ENCODE measurements at regions not wholly inside any gene's neighbourhood (a gene's known extent, or its start where the extent isn't known, plus 50 kb on each side); places are given as distances from the start of the nearest gene placed in this dataset.
A peak's percentile ranks its signal among the peaks of the same experiment; 100 is the strongest.
"Not testable (repeated sequence)": the region's sequence is repeated elsewhere in the genome, so short reads cannot be mapped to it uniquely, and the experiment has no call there.

DNA sequence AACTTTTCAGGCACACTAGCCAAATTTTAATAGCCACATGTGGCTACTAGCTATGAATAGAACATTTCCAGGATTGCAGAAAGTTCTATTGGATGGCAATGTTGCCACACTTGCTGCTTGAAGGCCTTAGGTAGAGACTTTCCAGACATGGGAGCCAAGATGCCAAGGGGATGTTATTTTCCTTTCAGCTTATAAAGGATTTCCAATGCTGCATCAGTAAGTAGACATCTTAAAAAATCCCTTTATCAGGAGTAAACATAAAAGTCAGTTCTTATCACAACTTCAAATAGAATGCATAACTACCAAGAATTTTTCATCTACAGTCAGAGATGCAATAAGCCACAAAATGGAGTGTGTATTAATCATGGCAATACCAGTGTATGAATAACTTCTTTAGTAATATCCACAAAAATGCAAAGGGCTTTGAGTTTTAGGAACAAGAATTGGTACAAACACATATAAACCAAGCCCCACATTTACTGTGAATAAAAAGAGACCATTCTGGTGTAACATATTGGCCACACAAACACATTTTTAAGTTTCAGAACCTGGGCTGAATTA, 457.1 kb upstream of the ADAMTS9 start:
- Mint-ChIP-seq H3K27ac (peak overlapping the region; percentile 95), H3K4me1 (peaks cover 29% of the 10 kb centered on the region), H3K4me3 (no peak overlapping the region), H3K9me3 (no peaks in the 10 kb centered on the region), H3K36me3 (no peaks in the 10 kb centered on the region), H3K27me3 (ENCODE audit: low read depth) (no peaks in the 10 kb centered on the region)
- TF ChIP-seq, protein P1, sequence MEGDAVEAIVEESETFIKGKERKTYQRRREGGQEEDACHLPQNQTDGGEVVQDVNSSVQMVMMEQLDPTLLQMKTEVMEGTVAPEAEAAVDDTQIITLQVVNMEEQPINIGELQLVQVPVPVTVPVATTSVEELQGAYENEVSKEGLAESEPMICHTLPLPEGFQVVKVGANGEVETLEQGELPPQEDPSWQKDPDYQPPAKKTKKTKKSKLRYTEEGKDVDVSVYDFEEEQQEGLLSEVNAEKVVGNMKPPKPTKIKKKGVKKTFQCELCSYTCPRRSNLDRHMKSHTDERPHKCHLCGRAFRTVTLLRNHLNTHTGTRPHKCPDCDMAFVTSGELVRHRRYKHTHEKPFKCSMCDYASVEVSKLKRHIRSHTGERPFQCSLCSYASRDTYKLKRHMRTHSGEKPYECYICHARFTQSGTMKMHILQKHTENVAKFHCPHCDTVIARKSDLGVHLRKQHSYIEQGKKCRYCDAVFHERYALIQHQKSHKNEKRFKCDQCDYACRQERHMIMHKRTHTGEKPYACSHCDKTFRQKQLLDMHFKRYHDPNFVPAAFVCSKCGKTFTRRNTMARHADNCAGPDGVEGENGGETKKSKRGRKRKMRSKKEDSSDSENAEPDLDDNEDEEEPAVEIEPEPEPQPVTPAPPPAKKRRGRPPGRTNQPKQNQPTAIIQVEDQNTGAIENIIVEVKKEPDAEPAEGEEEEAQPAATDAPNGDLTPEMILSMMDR (IDR thresholded peaks at IDR 0.05; ENCODE audit: unreplicated experiment) = no peak
- DNase-seq (ENCODE audit: low spot score in 2 of 2, unreplicated experiment in 2 of 2) = no peak

DNA sequence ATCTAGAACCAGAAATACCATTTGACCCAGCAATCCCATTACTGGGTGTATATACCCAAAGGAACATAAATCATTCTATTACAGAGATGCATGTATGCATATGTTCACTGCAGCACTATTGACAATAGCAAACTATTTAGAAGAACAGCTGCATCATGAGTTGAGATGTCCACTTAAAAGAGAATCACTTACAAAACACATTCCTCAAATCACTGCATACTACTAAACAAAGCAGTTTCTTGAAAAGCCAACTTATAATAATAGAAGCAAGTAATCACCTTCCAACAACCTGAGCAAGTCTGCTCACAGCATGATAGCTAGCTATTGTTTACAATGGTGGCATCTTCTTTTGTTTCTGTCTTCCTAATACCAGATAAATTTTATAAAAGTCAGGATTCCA, 454.7 kb upstream of the ADAMTS9 start:
- Mint-ChIP-seq H3K4me3 (no peak overlapping the region), H3K27ac (no peak overlapping the region), H3K4me1 (peaks cover 44% of the 10 kb centered on the region), H3K36me3 (no peaks in the 10 kb centered on the region), H3K9me3 (no peaks in the 10 kb centered on the region), H3K27me3 (ENCODE audit: low read depth) (no peaks in the 10 kb centered on the region)
- TF ChIP-seq, protein P1 (IDR thresholded peaks at IDR 0.05; ENCODE audit: unreplicated experiment) = no peak
- no peak for DNase-seq (ENCODE audit: low spot score in 2 of 2, unreplicated experiment in 2 of 2)

DNA sequence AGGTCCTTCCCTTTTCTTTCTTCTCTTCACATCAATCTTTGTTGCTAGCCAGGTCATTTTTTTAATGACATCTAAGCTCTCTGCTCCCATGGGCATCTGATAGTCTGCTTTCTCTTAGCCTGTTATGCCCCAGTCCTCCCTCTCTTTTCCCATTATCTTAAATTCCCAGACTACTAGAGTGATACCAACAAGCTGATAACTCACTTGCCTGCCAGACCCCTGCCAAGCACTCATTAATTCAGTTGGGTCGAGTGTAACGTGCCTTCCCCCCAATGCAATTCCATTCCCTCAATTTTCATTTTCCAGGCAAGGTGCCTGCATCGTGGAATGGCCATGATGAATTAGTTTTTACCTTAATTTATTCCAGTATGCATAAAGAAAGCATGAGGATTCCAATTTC, 450.8 kb upstream of the ADAMTS9 start:
- H3K27ac Mint-ChIP-seq = peak overlapping the region; percentile 13
- H3K4me3 Mint-ChIP-seq = no peak overlapping the region
- H3K9me3 Mint-ChIP-seq = no peaks in the 10 kb centered on the region
- TF ChIP-seq, protein P1 (IDR thresholded peaks at IDR 0.05; ENCODE audit: unreplicated experiment) = no peak
- no peak for DNase-seq (ENCODE audit: low spot score in 2 of 2, unreplicated experiment in 2 of 2)
- H3K4me1 Mint-ChIP-seq = peaks cover 17% of the 10 kb centered on the region
- no peaks in the 10 kb centered on the region for H3K36me3 Mint-ChIP-seq
- H3K27me3 Mint-ChIP-seq (ENCODE audit: low read depth) = no peaks in the 10 kb centered on the region

DNA sequence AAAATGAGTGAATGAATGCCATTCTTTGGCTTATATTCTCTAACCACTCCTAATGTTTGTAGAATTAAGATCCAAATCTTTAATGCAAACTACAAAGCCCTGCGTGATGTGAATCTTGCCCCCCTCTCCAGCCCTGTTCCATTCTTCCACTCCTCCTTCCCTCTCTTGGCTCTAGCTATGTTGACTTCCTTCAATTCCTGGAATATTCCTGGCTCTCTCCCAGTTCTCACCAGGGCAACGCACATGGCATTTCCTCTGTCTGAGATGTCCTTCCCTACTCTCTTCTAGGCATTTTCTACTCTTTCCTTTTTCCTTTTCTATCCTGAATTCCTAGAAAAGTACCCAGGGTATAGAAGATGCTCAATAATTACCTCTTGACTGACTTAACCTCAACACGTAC, 446.0 kb upstream of the ADAMTS9 start:
- not testable (repeated sequence) for H3K4me3 Mint-ChIP-seq; DNase-seq (ENCODE audit: low spot score in 2 of 2, unreplicated experiment in 2 of 2); H3K36me3 Mint-ChIP-seq; H3K27ac Mint-ChIP-seq; H3K27me3 Mint-ChIP-seq (ENCODE audit: low read depth); H3K9me3 Mint-ChIP-seq
- peaks cover 11% of the 10 kb centered on the region for H3K4me1 Mint-ChIP-seq

DNA sequence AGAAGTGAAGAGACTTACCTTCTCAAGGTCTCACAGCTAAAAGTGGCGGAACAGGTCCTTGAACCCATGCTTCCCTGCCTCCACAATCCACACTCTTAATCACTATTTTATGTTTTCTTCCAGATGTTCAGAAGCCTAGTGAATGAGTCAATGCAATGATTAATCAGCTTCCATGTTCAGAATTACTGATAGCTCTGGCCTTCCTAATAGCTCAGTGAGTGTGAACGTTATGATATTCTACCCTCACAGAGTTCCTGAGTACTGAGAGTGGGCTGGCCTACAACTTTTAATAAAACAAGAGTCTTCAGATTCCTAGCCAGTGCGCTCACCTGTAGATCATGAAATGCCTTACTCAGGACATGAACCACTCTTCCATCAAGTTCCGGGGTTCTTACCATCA, 443.0 kb upstream of the ADAMTS9 start:
- no peaks in the 10 kb centered on the region for H3K9me3 Mint-ChIP-seq
- no peak for DNase-seq (ENCODE audit: low spot score in 2 of 2, unreplicated experiment in 2 of 2)
- H3K36me3 Mint-ChIP-seq = no peaks in the 10 kb centered on the region
- H3K4me1 Mint-ChIP-seq = peaks cover 8% of the 10 kb centered on the region
- H3K27ac Mint-ChIP-seq = no peak overlapping the region
- TF ChIP-seq, protein P1 (IDR thresholded peaks at IDR 0.05; ENCODE audit: unreplicated experiment) = no peak
- no peaks in the 10 kb centered on the region for H3K27me3 Mint-ChIP-seq (ENCODE audit: low read depth)
- no peak overlapping the region for H3K4me3 Mint-ChIP-seq

DNA sequence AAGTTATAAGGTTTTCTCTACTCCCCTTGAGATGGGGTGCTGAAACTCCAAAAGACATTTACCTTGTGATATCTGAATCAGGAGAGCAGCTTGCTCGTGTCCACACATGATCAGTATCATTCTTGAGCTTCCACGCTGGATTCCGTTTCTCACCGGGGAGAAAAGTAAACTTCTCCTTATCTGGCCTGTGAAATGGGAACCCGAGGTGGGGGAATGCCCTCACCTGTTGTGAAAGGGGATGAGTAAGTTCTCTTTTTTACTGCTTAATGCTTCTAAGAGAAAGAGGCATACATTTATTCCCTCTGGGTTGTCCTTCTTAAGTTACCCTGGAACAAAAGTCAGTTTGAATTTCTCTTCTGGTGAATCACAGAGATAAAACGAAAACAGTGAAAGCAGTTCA, 440.5 kb upstream of the ADAMTS9 start:
- no peaks in the 10 kb centered on the region for H3K27me3 Mint-ChIP-seq (ENCODE audit: low read depth)
- no peak overlapping the region for H3K4me3 Mint-ChIP-seq
- peaks cover 8% of the 10 kb centered on the region for H3K4me1 Mint-ChIP-seq
- H3K9me3 Mint-ChIP-seq = no peaks in the 10 kb centered on the region
- DNase-seq (ENCODE audit: low spot score in 2 of 2, unreplicated experiment in 2 of 2) = no peak
- no peak overlapping the region for H3K27ac Mint-ChIP-seq
- TF ChIP-seq, protein P1 (IDR thresholded peaks at IDR 0.05; ENCODE audit: unreplicated experiment) = no peak
- H3K36me3 Mint-ChIP-seq = no peaks in the 10 kb centered on the region
